Endothelial cell of umbilical vein (primary cell): ENCODE measurements at regions not wholly inside any gene's neighbourhood (a gene's known extent, or its start where the extent isn't known, plus 50 kb on each side); places are given as distances from the start of the nearest gene placed in this dataset.

Experiments
- BruUV-seq: library from RNA; stranded (reverse); fragments of 400-500 nt; replicated peaks from 2 replicates; lab custom pipeline; 2021; lab: Mats Ljungman, UMichigan
- CTCF ChIA-PET: fragments of 300-600, 350-600 bp; sonication (Branson Sonifier 250); formaldehyde crosslinking; loops from one replicate; lab custom pipeline; 2021; ENCODE audit warnings: antibody characterized with exemption, inconsistent platforms; lab: Charles Lee
- POLR2A ChIA-PET: fragments of 300-600, 350-600 bp; sonication (Branson Sonifier 250); formaldehyde crosslinking; loops from one replicate; lab custom pipeline; 2021; ENCODE audit warnings: antibody characterized with exemption, inconsistent platforms; lab: Charles Lee
- DNase-seq: peaks from one replicate; pipeline ENCODE4 v3.0.0-alpha.2; 2011; ENCODE audit warnings: low read depth, low spot score
- FAIRE-seq: peaks from 2 replicates; lab custom pipeline; 2011; peaks lifted over from hg19 to GRCh38; lab: Jason Lieb, UNC
- H2AFZ ChIP-seq: 2 replicates; pipeline ENCODE4 v1.6.0; 2012; ENCODE audit warnings: low read depth, low read length, control low read depth, inconsistent platforms
- H3K27ac ChIP-seq: 2 replicates; pipeline ENCODE4 v1.5.1; 2011; ENCODE audit warnings: low read depth, mild to moderate bottlenecking, control low read depth, low read length, moderate library complexity; ENCODE audit not compliant: insufficient read depth
- H3K27me3 ChIP-seq, 2 experiments: 2 replicates each; pipeline versions ENCODE4 v1.6.0 to v1.6.1; 2011; ENCODE audit warnings: low read length in 2 of 2, mixed read lengths in 1 of 2; ENCODE audit not compliant: control insufficient read depth in 2 of 2, insufficient read depth in 2 of 2
- H3K36me3 ChIP-seq, 2 experiments: 2 replicates in 1 of 2; 3 replicates in 1 of 2; pipeline ENCODE4 v1.5.1; 2011; ENCODE audit warnings: low read length in 2 of 2, mild to moderate bottlenecking in 1 of 2, moderate library complexity in 1 of 2; ENCODE audit not compliant: control insufficient read depth in 2 of 2, insufficient read depth in 2 of 2; ENCODE audit errors: extremely low read depth in 1 of 2
- H3K4me1 ChIP-seq: 3 replicates; pipeline ENCODE4 v1.5.1; 2011; ENCODE audit warnings: mild to moderate bottlenecking, low read length; ENCODE audit not compliant: control insufficient read depth, insufficient read depth; ENCODE audit errors: extremely low read depth
- H3K4me2 ChIP-seq: 2 replicates; pipeline ENCODE4 v1.6.1; 2011; ENCODE audit warnings: low read length, control low read depth, mixed read lengths; ENCODE audit not compliant: insufficient read depth
- H3K4me3 ChIP-seq, 3 experiments: fragments of 200-600 bp in 1 of 3; sonication (generic), shearing (Covaris generic) in 1 of 3; replicated peaks in 1 of 3; 2 replicates each; pipeline ENCODE4 v1.5.1; 2011 to 2016; ENCODE audit warnings: control low read depth in 3 of 3, low read length in 3 of 3, mild to moderate bottlenecking in 2 of 3, inconsistent platforms in 1 of 3, low read depth in 1 of 3, moderate library complexity in 1 of 3; ENCODE audit not compliant: insufficient read depth in 1 of 3
- H3K79me2 ChIP-seq: 2 replicates; pipeline ENCODE4 v1.6.0; 2012; ENCODE audit warnings: low read length, inconsistent platforms; ENCODE audit not compliant: control insufficient read depth, insufficient read depth
- H3K9ac ChIP-seq: replicated peaks from 2 replicates; pipeline ENCODE3; 2011; ENCODE audit warnings: low read length, control low read depth; ENCODE audit not compliant: insufficient read depth; ENCODE audit errors: extremely low read depth
- H3K9me1 ChIP-seq: replicated peaks from 3 replicates; pipeline ENCODE4 v1.6.0; 2011; ENCODE audit warnings: mild to moderate bottlenecking, low read length; ENCODE audit not compliant: control insufficient read depth, insufficient read depth; ENCODE audit errors: extremely low read depth
- H3K9me3 ChIP-seq: replicated peaks from 2 replicates; pipeline ENCODE4 v1.5.1; 2012; ENCODE audit warnings: low read length, inconsistent platforms; ENCODE audit not compliant: control insufficient read depth, insufficient read depth
- H4K20me1 ChIP-seq: replicated peaks from 2 replicates; pipeline ENCODE3; 2011; ENCODE audit warnings: mild to moderate bottlenecking, low read length; ENCODE audit not compliant: control insufficient read depth, insufficient read depth; ENCODE audit errors: extremely low read depth
- CTCF ChIP-seq, 2 donors: IDR thresholded peaks; 1 replicate in 1 of 2; 2 replicates in 1 of 2; pipeline ENCODE4 v1.5.1; 2011; ENCODE audit warnings: low read length in 2 of 2, mild to moderate bottlenecking in 2 of 2, moderate library complexity in 2 of 2, control low read depth in 1 of 2, inconsistent platforms in 1 of 2, low read depth in 1 of 2; ENCODE audit not compliant: insufficient read depth in 1 of 2; ENCODE audit errors: extremely low read depth in 1 of 2
- EZH2 ChIP-seq: IDR thresholded peaks from 2 replicates; pipeline ENCODE4 v1.6.1; 2012; ENCODE audit warnings: borderline replicate concordance, low read depth, mild to moderate bottlenecking, moderate library complexity, low read length, inconsistent platforms; ENCODE audit not compliant: severe bottlenecking
- FOS ChIP-seq: IDR thresholded peaks from 2 replicates; pipeline ENCODE4 v1.6.1; 2011; ENCODE audit warnings: mild to moderate bottlenecking, low read length, moderate library complexity, borderline replicate concordance; ENCODE audit not compliant: insufficient read depth
- GATA2 ChIP-seq: IDR thresholded peaks from 2 replicates; pipeline ENCODE4 v1.7.0; 2011; ENCODE audit warnings: low read depth, mild to moderate bottlenecking, moderate library complexity, mixed read lengths, low read length; ENCODE audit not compliant: insufficient read length, insufficient read depth
- JUN ChIP-seq: IDR thresholded peaks from 2 replicates; pipeline ENCODE4 v1.6.1; 2011; ENCODE audit warnings: borderline replicate concordance, low read depth; ENCODE audit not compliant: insufficient read length, insufficient read depth
- MYC ChIP-seq: IDR thresholded peaks from one replicate; pipeline ENCODE4 v1.6.1; 2011; ENCODE audit warnings: mild to moderate bottlenecking, low read depth, low read length
- POLR2A ChIP-seq: IDR thresholded peaks from 2 replicates; pipeline ENCODE4 v1.6.1; 2012; ENCODE audit warnings: low read depth, mild to moderate bottlenecking, control low read depth, low read length
- POLR2AphosphoS5 ChIP-seq: IDR thresholded peaks from 2 replicates; pipeline ENCODE4 v1.6.1; 2012; ENCODE audit warnings: low read depth, mild to moderate bottlenecking, control low read depth, low read length, moderate library complexity; ENCODE audit not compliant: insufficient read depth
- dilution Hi-C: fragments of 300-500 bp; cut with MboI; formaldehyde crosslinking; loops from one replicate; pipeline ENCODE4 v1.15.0; 2019; ENCODE audit warnings: low sequenced_read_pairs; ENCODE audit not compliant: extremely low pct_ligation_motif_present
- intact Hi-C: fragments of 100-400 bp; cut with micrococcal nuclease; formaldehyde crosslinking; loops from one replicate; pipeline ENCODE4 v1.10.0; 2022
- TF ChIP-seq, protein P1 (sequence below): IDR thresholded peaks from 2 replicates; pipeline ENCODE4 v1.6.1; 2011; ENCODE audit not compliant: insufficient read depth, insufficient read length

DNA sequence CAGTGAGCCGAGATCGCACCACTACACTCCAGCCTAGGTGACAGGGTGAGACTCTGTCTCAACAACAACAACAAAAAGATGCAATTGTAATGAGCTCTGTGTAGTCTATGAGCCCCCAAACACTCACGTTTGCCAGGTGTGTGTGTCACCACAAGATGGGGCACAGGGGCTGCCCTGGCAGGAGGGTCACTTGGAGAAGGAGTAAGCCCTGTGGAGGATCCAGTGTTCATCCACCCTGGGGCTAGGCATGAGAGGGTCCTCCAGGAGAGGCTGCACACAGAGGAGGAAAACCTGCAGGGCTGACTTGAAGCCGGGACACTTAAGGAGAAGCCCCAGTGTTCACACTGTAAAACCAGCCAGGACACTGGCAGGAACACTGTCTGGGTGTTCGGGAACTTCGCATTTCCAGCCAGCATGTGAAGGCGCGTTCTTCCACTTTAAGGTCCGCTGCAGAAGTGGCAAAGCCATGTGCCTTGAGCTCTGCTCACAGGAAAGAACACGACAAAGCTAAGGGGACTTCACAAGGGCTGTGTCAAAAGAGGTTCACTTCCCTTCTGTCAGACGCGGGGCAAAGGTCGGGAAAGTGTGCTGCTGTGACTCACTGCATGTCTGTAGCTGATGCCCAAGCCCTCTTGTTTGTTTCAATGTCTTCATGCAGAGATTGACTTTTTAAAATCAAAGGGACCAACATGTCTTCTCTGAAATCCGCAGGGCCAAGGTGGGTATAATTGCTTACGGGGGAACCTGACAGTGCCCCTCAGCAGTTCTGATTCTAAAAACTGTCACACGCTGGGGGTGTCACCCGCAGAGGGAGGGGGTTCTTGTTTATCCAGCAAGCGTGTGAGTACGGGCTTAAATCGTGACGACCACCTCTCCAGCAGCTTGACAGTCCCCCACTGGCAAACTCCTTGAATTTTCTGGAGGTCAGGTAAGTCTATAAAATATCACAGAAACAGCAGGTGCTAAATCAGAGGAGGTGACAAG, 102.8 kb downstream of the RIPK4 start:
- H2AFZ ChIP-seq = no peak overlapping the region
- H3K27me3 ChIP-seq = peaks cover 0 to 2% of the 10 kb centered on the region in 2 experiments
- DNase-seq (peak; percentile 6), FAIRE-seq (no peak)
- no peaks in the 10 kb centered on the region for H4K20me1 ChIP-seq
- H3K9me3 ChIP-seq = no peaks in the 10 kb centered on the region
- ChIA-PET CTCF (interaction anchor here (1.1 kb wide), 1 partner anchor 114 kb away, joined by 3 read pairs; no protein-coding TSS in a partner anchor), POLR2A (no interaction called here)
- intact Hi-C loops (no loop called here), dilution Hi-C loops (no loop called here)
- no peak for TF ChIP-seq MYC
- TF ChIP-seq, protein P1, sequence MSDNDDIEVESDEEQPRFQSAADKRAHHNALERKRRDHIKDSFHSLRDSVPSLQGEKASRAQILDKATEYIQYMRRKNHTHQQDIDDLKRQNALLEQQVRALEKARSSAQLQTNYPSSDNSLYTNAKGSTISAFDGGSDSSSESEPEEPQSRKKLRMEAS = no peak
- TF ChIP-seq JUN = no peak
- peak; percentile 15 for TF ChIP-seq FOS
- TF ChIP-seq POLR2A = no peak
- no peak overlapping the region for H3K4me2 ChIP-seq
- H3K79me2 ChIP-seq = no peaks in the 10 kb centered on the region
- no peak overlapping the region for H3K9ac ChIP-seq
- no peaks in the 10 kb centered on the region for H3K36me3 ChIP-seq
- no peak overlapping the region for H3K27ac ChIP-seq
- BruUV-seq = no TSS peak
- no peaks in the 10 kb centered on the region for H3K4me1 ChIP-seq
- H3K9me1 ChIP-seq = no peaks in the 10 kb centered on the region
- no peak overlapping the region for H3K4me3 ChIP-seq

GRCh38 chr21:41662761-41663160, 104.1 kb downstream of the RIPK4 start:
- POLR2A ChIA-PET = no interaction called here
- no peak overlapping the region for H2AFZ ChIP-seq
- no peaks in the 10 kb centered on the region for H4K20me1 ChIP-seq
- BruUV-seq = no TSS peak
- FAIRE-seq (no peak), DNase-seq (no peak)
- H3K9ac ChIP-seq = no peak overlapping the region
- H3K36me3 ChIP-seq = no peaks in the 10 kb centered on the region
- H3K27ac ChIP-seq = no peak overlapping the region
- intact Hi-C loops = no loop called here
- H3K4me2 ChIP-seq = no peak overlapping the region
- dilution Hi-C loops = no loop called here
- H3K9me3 ChIP-seq = no peaks in the 10 kb centered on the region
- peaks cover 0 to 2% of the 10 kb centered on the region in 2 experiments for H3K27me3 ChIP-seq
- H3K4me3 ChIP-seq = no peak overlapping the region
- H3K79me2 ChIP-seq = no peaks in the 10 kb centered on the region
- no peaks in the 10 kb centered on the region for H3K4me1 ChIP-seq
- no peaks in the 10 kb centered on the region for H3K9me1 ChIP-seq
- TF ChIP-seq POLR2A = no peak
- no peak for TF ChIP-seq GATA2
- TF ChIP-seq CTCF (IDR thresholded peaks at IDR 0.05; ENCODE audit: extremely low read depth in 1 of 2, insufficient read depth in 1 of 2, low read depth in 1 of 2, low read length in 2 of 2) = no peak
- TF ChIP-seq, protein P1 = no peak
- no peak for TF ChIP-seq MYC
- TF ChIP-seq POLR2AphosphoS5 = no peak
- no peak for TF ChIP-seq FOS
- no peak for TF ChIP-seq EZH2
- no peak for TF ChIP-seq JUN
- CTCF ChIA-PET = interaction anchor here (1.3 kb wide), 1 partner anchor 116 kb away, joined by 3 read pairs; no protein-coding TSS in a partner anchor
